Breast epithelium (tissue), 3 donors: ENCODE measurements at regions not wholly inside any gene's neighbourhood (a gene's known extent, or its start where the extent isn't known, plus 50 kb on each side); places are given as distances from the start of the nearest gene placed in this dataset.

Experiments used
- POLR2A ChIP-seq: fragments of 450-650 bp; IDR thresholded peaks from one replicate; pipeline ENCODE4 v1.6.1; 2016; ENCODE audit warnings: antibody characterized with exemption, mild to moderate bottlenecking, moderate library complexity
- TF ChIP-seq, protein P1 (sequence below), 3 donors: fragments of 450-650 bp; IDR thresholded peaks; one replicate each; pipeline ENCODE4 v1.5.1; 2016 to 2017; ENCODE audit warnings: antibody characterized with exemption in 3 of 3, mild to moderate bottlenecking in 3 of 3, moderate library complexity in 3 of 3

DNA sequence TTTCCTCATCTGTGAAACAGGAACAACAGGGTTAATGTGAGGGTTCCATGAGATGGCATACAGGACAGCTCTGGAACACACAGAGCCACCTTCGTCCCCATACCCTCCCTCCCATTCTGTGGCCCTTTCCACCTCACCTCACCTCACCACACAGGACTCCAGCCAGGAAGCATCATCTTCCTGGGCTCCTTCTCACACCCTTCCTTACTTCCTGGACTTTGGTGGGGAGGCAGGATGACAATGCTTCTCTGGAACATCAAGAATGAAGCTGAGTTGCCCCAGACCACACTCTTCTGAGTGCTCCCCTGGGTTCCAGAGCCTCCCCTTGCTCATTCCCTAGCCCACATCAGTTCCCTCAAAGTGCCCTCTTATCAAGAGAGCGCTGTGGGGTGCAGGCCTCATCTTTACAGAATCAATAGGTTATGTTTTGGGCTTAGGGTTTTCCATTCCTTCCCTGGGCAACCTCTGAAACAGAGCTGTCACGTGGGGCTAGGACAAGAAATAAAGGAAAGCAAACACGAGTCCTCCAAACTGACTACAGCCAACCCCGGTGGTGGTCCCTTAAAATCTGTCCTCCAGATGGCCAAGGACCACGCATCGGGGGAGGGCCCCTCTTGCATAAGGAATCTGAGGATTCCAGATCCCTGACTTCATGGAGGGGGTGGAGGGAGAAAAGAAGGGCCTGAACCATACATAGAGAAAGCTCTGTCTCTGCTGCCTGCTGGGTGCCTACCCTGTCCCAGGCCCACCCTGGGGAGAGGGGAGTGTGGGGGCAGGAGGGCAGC is 74.4 kb upstream of the ATP6AP2 start:
- TF ChIP-seq, protein P1, sequence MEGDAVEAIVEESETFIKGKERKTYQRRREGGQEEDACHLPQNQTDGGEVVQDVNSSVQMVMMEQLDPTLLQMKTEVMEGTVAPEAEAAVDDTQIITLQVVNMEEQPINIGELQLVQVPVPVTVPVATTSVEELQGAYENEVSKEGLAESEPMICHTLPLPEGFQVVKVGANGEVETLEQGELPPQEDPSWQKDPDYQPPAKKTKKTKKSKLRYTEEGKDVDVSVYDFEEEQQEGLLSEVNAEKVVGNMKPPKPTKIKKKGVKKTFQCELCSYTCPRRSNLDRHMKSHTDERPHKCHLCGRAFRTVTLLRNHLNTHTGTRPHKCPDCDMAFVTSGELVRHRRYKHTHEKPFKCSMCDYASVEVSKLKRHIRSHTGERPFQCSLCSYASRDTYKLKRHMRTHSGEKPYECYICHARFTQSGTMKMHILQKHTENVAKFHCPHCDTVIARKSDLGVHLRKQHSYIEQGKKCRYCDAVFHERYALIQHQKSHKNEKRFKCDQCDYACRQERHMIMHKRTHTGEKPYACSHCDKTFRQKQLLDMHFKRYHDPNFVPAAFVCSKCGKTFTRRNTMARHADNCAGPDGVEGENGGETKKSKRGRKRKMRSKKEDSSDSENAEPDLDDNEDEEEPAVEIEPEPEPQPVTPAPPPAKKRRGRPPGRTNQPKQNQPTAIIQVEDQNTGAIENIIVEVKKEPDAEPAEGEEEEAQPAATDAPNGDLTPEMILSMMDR (IDR thresholded peaks at IDR 0.05), result no peak
- no peak for TF ChIP-seq POLR2A
